ENCODE measurements at regions not wholly inside any gene's neighbourhood (a gene's known extent, or its start where the extent isn't known, plus 50 kb on each side); places are given as distances from the start of the nearest gene placed in this dataset.

- Histone ChIP-seq H3K9me3 (no peaks in the 10 kb centered on the region), H3K4me3 (no peak overlapping the region), H3K27me3 (no peaks in the 10 kb centered on the region), H3K27ac (no peak overlapping the region), H3K4me1 (no peaks in the 10 kb centered on the region), H3K36me3 (no peaks in the 10 kb centered on the region)
- TF ChIP-seq, protein P1, sequence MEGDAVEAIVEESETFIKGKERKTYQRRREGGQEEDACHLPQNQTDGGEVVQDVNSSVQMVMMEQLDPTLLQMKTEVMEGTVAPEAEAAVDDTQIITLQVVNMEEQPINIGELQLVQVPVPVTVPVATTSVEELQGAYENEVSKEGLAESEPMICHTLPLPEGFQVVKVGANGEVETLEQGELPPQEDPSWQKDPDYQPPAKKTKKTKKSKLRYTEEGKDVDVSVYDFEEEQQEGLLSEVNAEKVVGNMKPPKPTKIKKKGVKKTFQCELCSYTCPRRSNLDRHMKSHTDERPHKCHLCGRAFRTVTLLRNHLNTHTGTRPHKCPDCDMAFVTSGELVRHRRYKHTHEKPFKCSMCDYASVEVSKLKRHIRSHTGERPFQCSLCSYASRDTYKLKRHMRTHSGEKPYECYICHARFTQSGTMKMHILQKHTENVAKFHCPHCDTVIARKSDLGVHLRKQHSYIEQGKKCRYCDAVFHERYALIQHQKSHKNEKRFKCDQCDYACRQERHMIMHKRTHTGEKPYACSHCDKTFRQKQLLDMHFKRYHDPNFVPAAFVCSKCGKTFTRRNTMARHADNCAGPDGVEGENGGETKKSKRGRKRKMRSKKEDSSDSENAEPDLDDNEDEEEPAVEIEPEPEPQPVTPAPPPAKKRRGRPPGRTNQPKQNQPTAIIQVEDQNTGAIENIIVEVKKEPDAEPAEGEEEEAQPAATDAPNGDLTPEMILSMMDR (IDR thresholded peaks at IDR 0.05) = no peak
- TF ChIP-seq POLR2A (IDR thresholded peaks at IDR 0.05) = no peak
- no peak for DNase-seq
Measured at GRCh38 chr2:206368484-206368883, 74.8 kb upstream of the ADAM23 start.

DNA sequence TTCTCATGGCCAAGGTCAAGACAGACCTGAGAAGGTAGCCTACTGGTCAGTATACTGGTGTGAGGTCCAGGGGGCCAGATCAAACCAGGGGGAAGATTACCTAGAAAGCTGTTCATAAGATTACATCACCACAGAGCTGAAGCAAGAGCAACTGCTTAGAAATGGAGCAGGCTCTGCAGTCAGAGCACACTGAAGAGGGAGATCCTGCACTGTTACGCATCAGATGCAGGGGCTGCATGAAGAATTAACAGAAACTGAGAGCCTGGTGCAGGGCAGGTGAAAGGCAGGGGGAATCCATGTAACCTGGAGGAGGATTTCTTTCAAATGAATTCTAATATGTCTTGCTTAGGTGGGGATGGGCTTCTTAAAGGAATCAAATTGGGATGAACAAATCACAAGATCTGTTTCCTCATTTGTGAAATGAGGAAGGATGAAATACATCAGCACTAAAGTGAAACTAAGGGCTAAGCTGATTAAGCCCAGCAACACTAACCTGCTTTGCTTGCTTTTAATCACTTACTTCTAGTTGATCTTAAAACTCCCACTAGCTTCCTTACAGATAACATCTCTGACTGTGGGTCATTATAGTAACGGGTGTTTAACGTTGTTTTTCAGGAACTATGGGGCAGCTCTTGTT is 74.3 kb upstream of the ADAM23 start:
- no peaks in the 10 kb centered on the region for H3K36me3 ChIP-seq
- no peak for DNase-seq
- TF ChIP-seq, protein P1 (IDR thresholded peaks at IDR 0.05) = no peak
- no peak for TF ChIP-seq POLR2A (IDR thresholded peaks at IDR 0.05)
- H3K27ac ChIP-seq = no peak overlapping the region
- H3K4me1 ChIP-seq = no peaks in the 10 kb centered on the region
- H3K27me3 ChIP-seq = no peaks in the 10 kb centered on the region
- H3K9me3 ChIP-seq = no peaks in the 10 kb centered on the region
- no peak overlapping the region for H3K4me3 ChIP-seq

GRCh38 chr2:206375956-206376355 is 67.4 kb upstream of the ADAM23 start:
- no peaks in the 10 kb centered on the region for H3K9me3 ChIP-seq
- no peak overlapping the region for H3K27ac ChIP-seq
- H3K36me3 ChIP-seq = no peaks in the 10 kb centered on the region
- H3K4me1 ChIP-seq = no peaks in the 10 kb centered on the region
- DNase-seq = no peak
- no peaks in the 10 kb centered on the region for H3K27me3 ChIP-seq
- TF ChIP-seq, protein P1 (IDR thresholded peaks at IDR 0.05) = no peak
- no peak for TF ChIP-seq POLR2A (IDR thresholded peaks at IDR 0.05)
- no peak overlapping the region for H3K4me3 ChIP-seq

DNA sequence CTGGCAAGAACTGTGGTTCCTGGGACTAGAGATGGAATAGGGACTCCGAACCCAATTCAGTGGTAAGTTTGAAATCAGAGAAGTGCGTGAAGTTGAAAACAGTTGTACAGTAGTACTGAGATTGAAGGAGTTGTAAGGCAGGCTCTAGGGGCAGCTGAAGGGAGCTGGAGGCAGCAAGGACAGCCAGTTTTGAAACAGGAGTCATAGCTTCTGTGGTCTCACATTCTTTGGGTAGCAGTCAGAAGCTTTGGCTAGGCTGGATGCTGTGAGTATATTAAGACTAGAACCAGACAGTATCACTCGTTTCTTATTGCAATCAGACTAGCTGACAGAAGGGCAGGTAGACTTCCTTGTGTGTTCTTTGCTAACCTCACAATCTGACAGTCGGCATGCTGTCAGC is 64.5 kb upstream of the ADAM23 start:
- no peaks in the 10 kb centered on the region for H3K4me1 ChIP-seq
- H3K36me3 ChIP-seq = no peaks in the 10 kb centered on the region
- no peaks in the 10 kb centered on the region for H3K9me3 ChIP-seq
- no peaks in the 10 kb centered on the region for H3K27me3 ChIP-seq
- H3K27ac ChIP-seq = no peak overlapping the region
- no peak for DNase-seq
- no peak overlapping the region for H3K4me3 ChIP-seq
- TF ChIP-seq, protein P1 (IDR thresholded peaks at IDR 0.05) = no peak
- TF ChIP-seq POLR2A (IDR thresholded peaks at IDR 0.05) = no peak

DNA sequence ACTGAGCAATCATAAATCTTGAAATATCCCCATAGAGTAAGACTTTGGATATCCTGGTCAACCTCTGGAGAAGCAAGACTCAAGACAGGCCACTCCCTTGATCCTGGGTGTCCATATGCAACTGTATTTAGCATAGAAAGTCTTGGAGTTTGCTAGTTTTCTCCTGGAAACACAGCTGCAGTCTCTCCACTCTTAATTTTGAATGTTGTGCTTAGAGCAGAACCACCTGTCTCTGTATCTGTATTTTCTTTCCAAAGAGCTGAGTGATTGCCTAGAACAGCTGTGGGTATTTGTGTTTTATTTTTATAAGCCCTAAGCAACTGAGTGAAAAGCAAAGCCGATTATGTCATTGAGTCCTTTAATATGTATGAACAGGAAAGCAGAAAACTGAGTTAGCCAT is 64.1 kb upstream of the ADAM23 start:
- no peaks in the 10 kb centered on the region for H3K36me3 ChIP-seq
- no peaks in the 10 kb centered on the region for H3K4me1 ChIP-seq
- TF ChIP-seq, protein P1 (IDR thresholded peaks at IDR 0.05) = no peak
- TF ChIP-seq POLR2A (IDR thresholded peaks at IDR 0.05) = no peak
- H3K4me3 ChIP-seq = no peak overlapping the region
- H3K27ac ChIP-seq = no peak overlapping the region
- no peaks in the 10 kb centered on the region for H3K27me3 ChIP-seq
- no peaks in the 10 kb centered on the region for H3K9me3 ChIP-seq
- no peak for DNase-seq

GRCh38 chr2:206379886-206380285 is 63.4 kb upstream of the ADAM23 start:
- Histone ChIP-seq H3K9me3 (no peaks in the 10 kb centered on the region), H3K36me3 (no peaks in the 10 kb centered on the region), H3K27me3 (no peaks in the 10 kb centered on the region), H3K27ac (no peak overlapping the region), H3K4me1 (no peaks in the 10 kb centered on the region), H3K4me3 (no peak overlapping the region)
- no peak for DNase-seq
- TF ChIP-seq, protein P1 (IDR thresholded peaks at IDR 0.05) = no peak
- TF ChIP-seq POLR2A (IDR thresholded peaks at IDR 0.05) = no peak

Data from Peyer's patch (tissue), 4 donors.